Caco-2 (cell line): ENCODE measurements at regions not wholly inside any gene's neighbourhood (a gene's known extent, or its start where the extent isn't known, plus 50 kb on each side); places are given as distances from the start of the nearest gene placed in this dataset.

Experiments
- BruUV-seq: library from RNA; stranded (reverse); fragments of 400-500 nt; replicated peaks from 2 replicates; lab custom pipeline; 2021; lab: Mats Ljungman, UMichigan
- CTCF ChIA-PET: fragments of 300-600 bp; sonication (Branson Sonifier 250); formaldehyde crosslinking; loops from one replicate; lab custom pipeline; 2022; ENCODE audit warnings: antibody characterized with exemption; lab: Charles Lee
- POLR2A ChIA-PET: fragments of 300-600 bp; sonication (Branson Sonifier 250); formaldehyde crosslinking; loops from one replicate; lab custom pipeline; 2022; ENCODE audit warnings: antibody characterized with exemption; lab: Charles Lee
- DNase-seq, 2 experiments: peaks; one replicate each; pipeline versions ENCODE4 v3.0.0 to v3.0.0-alpha.2; 2020 to 2022
- H3K27me3 ChIP-seq: replicated peaks from 2 replicates; pipeline ENCODE4 v1.6.0; 2011; ENCODE audit warnings: low read length; ENCODE audit not compliant: control insufficient read depth, insufficient read depth
- H3K36me3 ChIP-seq: 2 replicates; pipeline ENCODE4 v1.5.1; 2011; ENCODE audit warnings: low read length; ENCODE audit not compliant: control insufficient read depth, insufficient read depth
- H3K4me1 ChIP-seq: fragments of 250-450 bp; sonication (Bioruptor Pico); 2 replicates; pipeline ENCODE4 v1.5.1; 2020; ENCODE audit warnings: mild to moderate bottlenecking
- H3K4me3 ChIP-seq: 2 replicates; pipeline ENCODE4 v1.5.1; 2011; ENCODE audit warnings: low read depth, mild to moderate bottlenecking, control low read depth, low read length
- H3K9me3 ChIP-seq: fragments of 250-450 bp; sonication (Bioruptor Pico); 2 replicates; pipeline ENCODE4 v1.5.1; 2020; ENCODE audit warnings: mild to moderate bottlenecking, moderate library complexity
- H3K27ac Mint-ChIP-seq: one replicate; pipeline ENCODE4 v1.8.0; 2022; ENCODE audit warnings: mixed read lengths; ENCODE audit not compliant: unreplicated experiment
- H3K27me3 Mint-ChIP-seq: one replicate; pipeline ENCODE4 v1.8.0; 2022; ENCODE audit warnings: mixed read lengths; ENCODE audit not compliant: insufficient read depth, unreplicated experiment
- H3K36me3 Mint-ChIP-seq: one replicate; pipeline ENCODE4 v1.8.0; 2022; ENCODE audit warnings: mild to moderate bottlenecking, mixed read lengths; ENCODE audit not compliant: insufficient read depth, unreplicated experiment
- H3K4me1 Mint-ChIP-seq: one replicate; pipeline ENCODE4 v1.8.0; 2022; ENCODE audit warnings: low read depth, mixed read lengths; ENCODE audit not compliant: unreplicated experiment
- H3K4me3 Mint-ChIP-seq: one replicate; pipeline ENCODE4 v1.8.0; 2022; ENCODE audit warnings: mild to moderate bottlenecking, moderate library complexity, mixed read lengths; ENCODE audit not compliant: unreplicated experiment
- H3K9me3 Mint-ChIP-seq: one replicate; pipeline ENCODE4 v1.8.0; 2022; ENCODE audit warnings: mixed read lengths; ENCODE audit not compliant: unreplicated experiment
- CTCF ChIP-seq, 2 experiments: fragments of 200-600 bp in 1 of 2; IDR thresholded peaks; 1 replicate in 1 of 2; 2 replicates in 1 of 2; pipeline versions ENCODE4 v1.5.1 to v1.8.0; 2011 to 2022; ENCODE audit warnings: antibody characterized with exemption in 1 of 2, control low read depth in 1 of 2, inconsistent platforms in 1 of 2, low read depth in 1 of 2, low read length in 1 of 2, mild to moderate bottlenecking in 1 of 2, moderate library complexity in 1 of 2; ENCODE audit not compliant: insufficient read depth in 1 of 2, severe bottlenecking in 1 of 2, unreplicated experiment in 1 of 2
- intact Hi-C: fragments of 100-400 bp; cut with micrococcal nuclease; formaldehyde crosslinking; loops from one replicate; pipeline ENCODE4 v1.10.0; 2022; ENCODE audit not compliant: unreplicated experiment

GRCh38 chr4:138051157-138051556 lies 191.0 kb downstream of the SLC7A11 start:
- Mint-ChIP-seq H3K4me1 (peaks cover 6% of the 10 kb centered on the region), H3K27ac (no peak overlapping the region), H3K27me3 (no peaks in the 10 kb centered on the region), H3K9me3 (no peaks in the 10 kb centered on the region), H3K4me3 (no peak overlapping the region), H3K36me3 (no peaks in the 10 kb centered on the region)
- no peaks in the 10 kb centered on the region for H3K4me1 ChIP-seq
- POLR2A ChIA-PET = no interaction called here
- H3K4me3 ChIP-seq = no peak overlapping the region
- CTCF ChIA-PET = interaction anchor here (1.1 kb wide), 1 partner anchor 11 kb away, joined by 3 read pairs; no protein-coding TSS in a partner anchor
- no TSS peak for BruUV-seq
- TF ChIP-seq CTCF (IDR thresholded peaks at IDR 0.05; ENCODE audit: insufficient read depth in 1 of 2, low read depth in 1 of 2, low read length in 1 of 2, severe bottlenecking in 1 of 2, unreplicated experiment in 1 of 2) = no peak
- H3K9me3 ChIP-seq = no peaks in the 10 kb centered on the region
- no peaks in the 10 kb centered on the region for H3K27me3 ChIP-seq
- H3K36me3 ChIP-seq = no peaks in the 10 kb centered on the region
- intact Hi-C loops = no loop called here
- DNase-seq = no peak

GRCh38 chr4:138050601-138051000 lies 191.5 kb downstream of the SLC7A11 start:
- BruUV-seq = no TSS peak
- DNase-seq = no peak
- H3K9me3 Mint-ChIP-seq = no peaks in the 10 kb centered on the region
- no peaks in the 10 kb centered on the region for H3K36me3 Mint-ChIP-seq
- ChIA-PET CTCF (interaction anchor here (1.1 kb wide), 1 partner anchor 12 kb away, joined by 3 read pairs; no protein-coding TSS in a partner anchor), POLR2A (no interaction called here)
- Histone ChIP-seq H3K9me3 (no peaks in the 10 kb centered on the region), H3K4me1 (no peaks in the 10 kb centered on the region), H3K36me3 (no peaks in the 10 kb centered on the region), H3K27me3 (no peaks in the 10 kb centered on the region), H3K4me3 (no peak overlapping the region)
- H3K27ac Mint-ChIP-seq = no peak overlapping the region
- TF ChIP-seq CTCF (IDR thresholded peaks at IDR 0.05; ENCODE audit: insufficient read depth in 1 of 2, low read depth in 1 of 2, low read length in 1 of 2, severe bottlenecking in 1 of 2, unreplicated experiment in 1 of 2) = no peak
- H3K4me3 Mint-ChIP-seq = no peak overlapping the region
- no peaks in the 10 kb centered on the region for H3K27me3 Mint-ChIP-seq
- intact Hi-C loops = no loop called here
- H3K4me1 Mint-ChIP-seq = peaks cover 6% of the 10 kb centered on the region

GRCh38 chr4:138049355-138049754 lies 192.8 kb downstream of the SLC7A11 start:
- Histone ChIP-seq H3K4me3 (no peak overlapping the region), H3K9me3 (no peaks in the 10 kb centered on the region), H3K27me3 (no peaks in the 10 kb centered on the region), H3K4me1 (no peaks in the 10 kb centered on the region), H3K36me3 (no peaks in the 10 kb centered on the region)
- no peak for DNase-seq
- POLR2A ChIA-PET = no interaction called here
- Mint-ChIP-seq H3K27ac (no peak overlapping the region), H3K36me3 (no peaks in the 10 kb centered on the region), H3K4me3 (no peak overlapping the region), H3K9me3 (no peaks in the 10 kb centered on the region), H3K27me3 (no peaks in the 10 kb centered on the region), H3K4me1 (peaks cover 6% of the 10 kb centered on the region)
- no peak for TF ChIP-seq CTCF (IDR thresholded peaks at IDR 0.05; ENCODE audit: insufficient read depth in 1 of 2, low read depth in 1 of 2, low read length in 1 of 2, severe bottlenecking in 1 of 2, unreplicated experiment in 1 of 2)
- intact Hi-C loops = no loop called here
- BruUV-seq = no TSS peak
- CTCF ChIA-PET = interaction anchor here (0.6 kb wide), 1 partner anchor 24 kb away, joined by 3 read pairs; no protein-coding TSS in a partner anchor
